Epidermal melanocyte (primary cell): ENCODE measurements at regions not wholly inside any gene's neighbourhood (a gene's known extent, or its start where the extent isn't known, plus 50 kb on each side); places are given as distances from the start of the nearest gene placed in this dataset.

Source experiments
- DNase-seq: peaks from one replicate; pipeline ENCODE4 v3.0.0; 2011; ENCODE audit warnings: low spot score; ENCODE audit not compliant: insufficient read length

DNA sequence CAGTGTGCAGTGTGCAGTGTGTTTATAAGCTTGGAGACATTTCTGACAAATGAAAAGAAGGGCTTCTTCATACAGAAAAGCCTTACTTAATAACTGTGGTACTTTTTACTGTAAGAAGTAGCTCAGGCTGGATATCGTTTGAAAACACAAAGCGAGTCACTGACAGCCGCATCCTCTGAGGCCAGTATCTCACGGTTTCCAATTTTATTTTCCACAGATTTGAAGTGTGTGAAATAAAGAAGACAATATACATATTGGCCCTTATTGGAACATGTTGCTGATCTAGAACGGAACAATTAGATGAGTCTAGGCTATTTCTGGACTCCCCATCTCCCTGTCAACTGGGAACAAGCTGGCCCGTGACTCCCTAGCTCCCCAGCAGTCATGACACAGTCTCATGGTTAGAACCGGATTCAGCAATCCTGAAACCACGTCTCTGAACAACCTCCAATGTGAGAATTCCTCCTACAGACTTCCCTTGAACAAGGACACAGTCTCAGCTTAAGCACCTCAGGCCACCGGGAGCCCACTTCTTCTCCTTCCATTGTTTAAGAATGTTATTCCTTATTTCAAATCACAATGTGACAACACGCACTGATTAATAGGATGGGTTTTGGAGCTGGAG, 484.5 kb downstream of the COG6 start:
- DNase-seq: no peak

- no peak for DNase-seq
Measured at GRCh38 chr13:40141859-40142555, 486.5 kb downstream of the COG6 start.

GRCh38 chr13:40143106-40143505, 487.6 kb downstream of the COG6 start:
- no peak for DNase-seq

DNA sequence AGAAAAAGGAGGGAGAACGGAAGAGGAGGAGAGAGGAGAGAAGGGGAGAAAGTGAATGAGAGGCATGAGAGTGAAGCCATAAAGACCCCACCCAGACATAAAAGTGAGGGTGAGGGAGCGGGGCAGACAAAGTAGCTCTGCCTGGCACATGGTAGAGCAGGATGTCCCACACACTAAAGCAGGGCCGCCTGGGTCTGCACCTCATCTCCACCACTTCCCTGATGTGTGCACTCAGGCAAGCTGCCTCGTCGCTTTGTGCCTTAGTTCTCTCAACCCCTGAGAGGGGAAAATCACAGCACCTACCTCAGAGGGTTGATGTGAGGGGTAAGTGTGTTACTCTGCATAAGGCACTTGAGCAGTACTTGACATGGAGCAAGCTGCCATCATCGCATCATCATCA, 488.1 kb downstream of the COG6 start:
- no peak for DNase-seq

GRCh38 chr13:40145139-40145538, 489.7 kb downstream of the COG6 start:
- DNase-seq: no peak

- no peak for DNase-seq
Measured at GRCh38 chr13:40146063-40146462, 490.6 kb downstream of the COG6 start.

- DNase-seq: no peak
Measured at GRCh38 chr13:40146611-40147117, 491.2 kb downstream of the COG6 start.

DNA sequence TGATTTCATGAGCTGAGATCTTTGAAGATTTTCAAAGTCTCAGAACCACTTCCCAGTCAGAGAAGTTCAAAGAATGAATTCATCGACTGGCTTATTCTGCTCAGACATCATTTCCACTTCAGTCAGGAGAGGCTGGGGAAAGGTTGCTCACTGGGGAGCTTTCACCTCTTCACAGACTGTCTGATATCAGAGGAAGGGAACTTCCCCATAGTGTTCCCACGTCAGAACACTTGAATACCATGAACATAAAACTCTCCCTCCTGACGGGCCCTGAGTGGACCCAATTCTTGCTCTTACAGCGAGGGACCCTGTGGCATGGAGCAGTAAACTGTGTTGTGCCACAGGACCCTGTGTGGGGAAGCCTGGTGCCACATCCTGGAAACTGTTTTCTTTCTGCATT, 492.6 kb downstream of the COG6 start:
- DNase-seq: no peak

- no peak for DNase-seq
Measured at GRCh38 chr13:40148742-40149141, 493.3 kb downstream of the COG6 start.

- DNase-seq: no peak
Measured at GRCh38 chr13:40149611-40150274, 494.3 kb downstream of the COG6 start.

DNA sequence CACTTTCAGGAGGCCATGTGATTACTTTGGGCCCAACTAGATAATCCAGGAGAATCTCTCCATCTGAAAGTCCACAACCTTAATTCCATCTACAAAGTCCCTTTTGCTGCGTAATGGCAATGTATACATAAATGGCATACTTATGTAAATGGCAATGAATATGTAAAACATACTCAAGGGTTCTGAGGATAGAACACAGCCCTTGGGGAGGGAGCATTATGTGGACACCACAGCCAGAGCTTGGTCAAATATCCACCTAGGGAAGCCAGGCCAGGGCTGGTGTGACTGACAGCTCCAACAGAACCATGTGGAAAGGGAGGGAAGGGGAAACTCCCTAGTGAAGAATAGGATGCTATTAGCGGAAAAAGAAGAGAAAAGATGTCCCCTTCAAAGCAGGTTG, 496.2 kb downstream of the COG6 start:
- DNase-seq: no peak

- no peak for DNase-seq
Measured at GRCh38 chr13:40152145-40152544, 496.7 kb downstream of the COG6 start.

DNA sequence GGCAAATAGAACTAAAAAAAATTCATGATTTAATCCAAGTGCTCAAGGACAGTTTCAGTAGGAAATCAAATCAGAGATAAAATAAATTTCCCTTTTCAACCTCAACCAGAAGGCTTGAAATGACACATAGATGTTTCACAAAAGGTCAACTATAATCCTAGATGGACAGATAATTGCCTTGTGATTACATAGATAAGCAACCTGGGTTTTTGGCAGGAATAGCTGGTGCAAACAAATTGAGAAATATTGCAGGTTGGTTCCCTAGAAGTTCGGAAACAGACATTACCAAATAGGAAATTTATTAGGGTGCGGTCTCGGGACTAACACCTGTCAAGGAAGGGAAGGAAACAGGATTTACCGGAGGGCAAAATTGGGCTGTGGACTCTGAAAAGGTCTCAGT, 497.5 kb downstream of the COG6 start:
- no peak for DNase-seq

DNA sequence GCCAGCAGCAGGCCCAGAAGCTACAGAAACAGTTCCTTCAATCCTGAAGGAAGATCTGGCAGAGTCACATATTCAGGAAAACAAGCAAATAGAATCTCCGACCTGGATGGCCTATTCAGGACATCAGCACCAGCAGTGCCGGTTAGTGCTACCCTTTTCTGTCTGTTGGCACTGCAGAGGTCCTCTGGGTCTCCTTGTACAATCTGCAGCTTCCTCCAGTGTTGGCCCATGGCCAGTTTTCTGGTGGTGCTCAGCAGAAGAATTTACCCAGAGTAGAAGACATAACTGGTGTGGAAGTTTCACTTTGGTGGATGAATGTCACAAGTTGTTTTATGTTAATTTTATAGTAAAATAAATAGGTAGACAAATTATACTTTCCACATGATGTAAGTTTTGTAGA, 498.1 kb downstream of the COG6 start:
- no peak for DNase-seq

DNA sequence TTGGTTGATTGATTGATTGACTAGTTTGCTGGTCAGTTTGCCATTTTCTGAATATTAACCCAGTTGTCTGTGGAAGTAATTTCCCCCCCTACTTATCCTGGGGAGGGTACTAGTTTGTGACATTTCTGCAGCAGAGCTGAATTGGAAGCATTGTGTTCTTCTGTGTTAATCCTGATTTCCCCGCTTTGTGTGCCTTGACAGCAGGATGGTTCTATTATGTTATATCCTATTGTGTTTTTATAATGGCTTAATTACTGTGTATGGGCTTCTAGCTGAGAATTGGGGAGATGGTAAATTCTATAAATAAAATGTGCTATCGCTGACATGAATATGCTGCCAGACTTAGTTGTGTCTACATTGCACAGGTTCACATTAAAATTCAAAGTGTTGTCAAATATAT, 499.7 kb downstream of the COG6 start:
- DNase-seq: no peak

DNA sequence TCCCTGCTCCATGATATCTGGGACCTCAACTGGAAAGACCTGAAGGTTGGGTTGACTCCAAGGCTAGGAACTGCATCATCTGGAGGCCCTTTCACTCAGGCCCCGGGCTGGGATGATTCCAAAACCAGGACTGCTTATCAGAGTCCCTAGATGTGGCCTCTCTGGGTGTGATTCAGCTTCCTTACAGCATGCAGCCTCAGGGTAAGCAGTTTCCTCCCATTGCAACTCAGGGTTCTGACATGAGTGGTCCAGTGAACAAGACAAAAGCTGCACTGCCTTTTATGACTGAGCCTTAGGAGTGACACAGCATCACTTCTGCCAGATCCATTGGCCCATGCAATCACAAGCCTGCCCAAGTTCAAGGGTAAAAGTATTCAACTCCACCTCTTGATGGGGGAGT, 502.8 kb downstream of the COG6 start:
- DNase-seq: no peak

GRCh38 chr13:40158757-40159156, 503.3 kb downstream of the COG6 start:
- no peak for DNase-seq

- no peak for DNase-seq
Measured at GRCh38 chr13:40159736-40160135, 504.3 kb downstream of the COG6 start.

GRCh38 chr13:40160618-40161350, 505.3 kb downstream of the COG6 start:
- no peak for DNase-seq

DNA sequence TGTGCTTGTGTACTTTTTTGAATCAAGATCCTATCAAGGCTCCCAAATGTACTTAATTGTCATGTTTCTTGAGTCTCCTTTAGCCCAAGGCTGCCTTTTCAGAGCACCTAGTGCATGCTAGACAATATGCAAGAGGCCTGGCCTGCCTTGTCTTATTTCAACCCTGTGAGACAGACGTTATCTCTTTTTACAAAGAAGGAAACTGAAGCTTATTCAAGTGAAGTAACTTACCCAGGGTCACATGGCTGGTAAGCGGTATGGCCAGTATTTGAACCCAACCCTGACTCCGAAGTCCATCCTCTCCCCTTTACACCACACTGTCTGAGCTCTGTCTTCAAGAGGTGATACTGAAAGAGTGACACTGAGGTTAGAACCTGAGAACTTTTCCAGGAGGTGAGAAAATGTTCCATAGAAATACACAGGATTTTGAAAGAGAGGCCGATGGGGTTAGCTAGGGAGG, 505.1 kb downstream of the FOXO1 start:
- no peak for DNase-seq

GRCh38 chr13:40161931-40162330, 504.5 kb downstream of the FOXO1 start:
- DNase-seq: no peak
